ENCODE measurements at regions not wholly inside any gene's neighbourhood (a gene's known extent, or its start where the extent isn't known, plus 50 kb on each side); places are given as distances from the start of the nearest gene placed in this dataset.

GRCh38 chr18:73199151-73199550 lies 331.4 kb upstream of the NETO1 start:
- ATAC-seq (no peak), DNase-seq (ENCODE audit: low spot score) (no peak)
- Mint-ChIP-seq H3K27me3 (ENCODE audit: insufficient read depth, low read depth, poor library complexity) (no peaks in the 10 kb centered on the region), H3K4me3 (no peak overlapping the region), H3K27ac (no peak overlapping the region), H3K4me1 (no peaks in the 10 kb centered on the region), H3K9me3 (no peaks in the 10 kb centered on the region), H3K36me3 (ENCODE audit: low read depth) (no peaks in the 10 kb centered on the region)
- no peaks in the 10 kb centered on the region for H3K4me1 ChIP-seq (ENCODE audit: insufficient read depth)
- H2AFZ ChIP-seq: no peak overlapping the region
- no peak overlapping the region for H3K4me3 ChIP-seq
- no peaks in the 10 kb centered on the region for H3F3A ChIP-seq (replicated peaks; ENCODE audit: low read depth)
- H3K27ac ChIP-seq (ENCODE audit: low read depth): no peak overlapping the region
- no peak overlapping the region for H3K4me2 ChIP-seq
- no peaks in the 10 kb centered on the region for H3K79me2 ChIP-seq (replicated peaks; ENCODE audit: insufficient read depth)
- TF ChIP-seq, protein P1, sequence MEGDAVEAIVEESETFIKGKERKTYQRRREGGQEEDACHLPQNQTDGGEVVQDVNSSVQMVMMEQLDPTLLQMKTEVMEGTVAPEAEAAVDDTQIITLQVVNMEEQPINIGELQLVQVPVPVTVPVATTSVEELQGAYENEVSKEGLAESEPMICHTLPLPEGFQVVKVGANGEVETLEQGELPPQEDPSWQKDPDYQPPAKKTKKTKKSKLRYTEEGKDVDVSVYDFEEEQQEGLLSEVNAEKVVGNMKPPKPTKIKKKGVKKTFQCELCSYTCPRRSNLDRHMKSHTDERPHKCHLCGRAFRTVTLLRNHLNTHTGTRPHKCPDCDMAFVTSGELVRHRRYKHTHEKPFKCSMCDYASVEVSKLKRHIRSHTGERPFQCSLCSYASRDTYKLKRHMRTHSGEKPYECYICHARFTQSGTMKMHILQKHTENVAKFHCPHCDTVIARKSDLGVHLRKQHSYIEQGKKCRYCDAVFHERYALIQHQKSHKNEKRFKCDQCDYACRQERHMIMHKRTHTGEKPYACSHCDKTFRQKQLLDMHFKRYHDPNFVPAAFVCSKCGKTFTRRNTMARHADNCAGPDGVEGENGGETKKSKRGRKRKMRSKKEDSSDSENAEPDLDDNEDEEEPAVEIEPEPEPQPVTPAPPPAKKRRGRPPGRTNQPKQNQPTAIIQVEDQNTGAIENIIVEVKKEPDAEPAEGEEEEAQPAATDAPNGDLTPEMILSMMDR (conservative IDR thresholded peaks at IDR 0.05; ENCODE audit: low read depth in 2 of 2): no peak
- no peak for TF ChIP-seq CREB1 (CRISPR knock-in tag; IDR thresholded peaks at IDR 0.05; ENCODE audit: low read depth)
- no peak for TF ChIP-seq POLR2AphosphoS5 (IDR thresholded peaks at IDR 0.05; ENCODE audit: low read depth)
- TF ChIP-seq, protein P2, sequence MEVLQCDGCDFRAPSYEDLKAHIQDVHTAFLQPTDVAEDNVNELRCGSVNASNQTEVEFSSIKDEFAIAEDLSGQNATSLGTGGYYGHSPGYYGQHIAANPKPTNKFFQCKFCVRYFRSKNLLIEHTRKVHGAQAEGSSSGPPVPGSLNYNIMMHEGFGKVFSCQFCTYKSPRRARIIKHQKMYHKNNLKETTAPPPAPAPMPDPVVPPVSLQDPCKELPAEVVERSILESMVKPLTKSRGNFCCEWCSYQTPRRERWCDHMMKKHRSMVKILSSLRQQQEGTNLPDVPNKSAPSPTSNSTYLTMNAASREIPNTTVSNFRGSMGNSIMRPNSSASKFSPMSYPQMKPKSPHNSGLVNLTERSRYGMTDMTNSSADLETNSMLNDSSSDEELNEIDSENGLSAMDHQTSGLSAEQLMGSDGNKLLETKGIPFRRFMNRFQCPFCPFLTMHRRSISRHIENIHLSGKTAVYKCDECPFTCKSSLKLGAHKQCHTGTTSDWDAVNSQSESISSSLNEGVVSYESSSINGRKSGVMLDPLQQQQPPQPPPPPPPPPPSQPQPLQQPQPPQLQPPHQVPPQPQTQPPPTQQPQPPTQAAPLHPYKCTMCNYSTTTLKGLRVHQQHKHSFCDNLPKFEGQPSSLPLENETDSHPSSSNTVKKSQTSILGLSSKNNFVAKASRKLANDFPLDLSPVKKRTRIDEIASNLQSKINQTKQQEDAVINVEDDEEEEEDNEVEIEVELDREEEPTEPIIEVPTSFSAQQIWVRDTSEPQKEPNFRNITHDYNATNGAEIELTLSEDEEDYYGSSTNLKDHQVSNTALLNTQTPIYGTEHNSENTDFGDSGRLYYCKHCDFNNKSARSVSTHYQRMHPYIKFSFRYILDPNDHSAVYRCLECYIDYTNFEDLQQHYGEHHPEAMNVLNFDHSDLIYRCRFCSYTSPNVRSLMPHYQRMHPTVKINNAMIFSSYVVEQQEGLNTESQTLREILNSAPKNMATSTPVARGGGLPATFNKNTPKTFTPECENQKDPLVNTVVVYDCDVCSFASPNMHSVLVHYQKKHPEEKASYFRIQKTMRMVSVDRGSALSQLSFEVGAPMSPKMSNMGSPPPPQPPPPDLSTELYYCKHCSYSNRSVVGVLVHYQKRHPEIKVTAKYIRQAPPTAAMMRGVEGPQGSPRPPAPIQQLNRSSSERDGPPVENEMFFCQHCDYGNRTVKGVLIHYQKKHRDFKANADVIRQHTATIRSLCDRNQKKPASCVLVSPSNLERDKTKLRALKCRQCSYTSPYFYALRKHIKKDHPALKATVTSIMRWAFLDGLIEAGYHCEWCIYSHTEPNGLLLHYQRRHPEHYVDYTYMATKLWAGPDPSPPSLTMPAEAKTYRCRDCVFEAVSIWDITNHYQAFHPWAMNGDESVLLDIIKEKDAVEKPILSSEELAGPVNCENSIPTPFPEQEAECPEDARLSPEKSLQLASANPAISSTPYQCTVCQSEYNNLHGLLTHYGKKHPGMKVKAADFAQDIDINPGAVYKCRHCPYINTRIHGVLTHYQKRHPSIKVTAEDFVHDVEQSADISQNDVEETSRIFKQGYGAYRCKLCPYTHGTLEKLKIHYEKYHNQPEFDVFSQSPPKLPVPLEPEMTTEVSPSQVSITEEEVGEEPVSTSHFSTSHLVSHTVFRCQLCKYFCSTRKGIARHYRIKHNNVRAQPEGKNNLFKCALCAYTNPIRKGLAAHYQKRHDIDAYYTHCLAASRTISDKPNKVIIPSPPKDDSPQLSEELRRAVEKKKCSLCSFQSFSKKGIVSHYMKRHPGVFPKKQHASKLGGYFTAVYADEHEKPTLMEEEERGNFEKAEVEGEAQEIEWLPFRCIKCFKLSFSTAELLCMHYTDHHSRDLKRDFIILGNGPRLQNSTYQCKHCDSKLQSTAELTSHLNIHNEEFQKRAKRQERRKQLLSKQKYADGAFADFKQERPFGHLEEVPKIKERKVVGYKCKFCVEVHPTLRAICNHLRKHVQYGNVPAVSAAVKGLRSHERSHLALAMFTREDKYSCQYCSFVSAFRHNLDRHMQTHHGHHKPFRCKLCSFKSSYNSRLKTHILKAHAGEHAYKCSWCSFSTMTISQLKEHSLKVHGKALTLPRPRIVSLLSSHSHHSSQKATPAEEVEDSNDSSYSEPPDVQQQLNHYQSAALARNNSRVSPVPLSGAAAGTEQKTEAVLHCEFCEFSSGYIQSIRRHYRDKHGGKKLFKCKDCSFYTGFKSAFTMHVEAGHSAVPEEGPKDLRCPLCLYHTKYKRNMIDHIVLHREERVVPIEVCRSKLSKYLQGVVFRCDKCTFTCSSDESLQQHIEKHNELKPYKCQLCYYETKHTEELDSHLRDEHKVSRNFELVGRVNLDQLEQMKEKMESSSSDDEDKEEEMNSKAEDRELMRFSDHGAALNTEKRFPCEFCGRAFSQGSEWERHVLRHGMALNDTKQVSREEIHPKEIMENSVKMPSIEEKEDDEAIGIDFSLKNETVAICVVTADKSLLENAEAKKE (CRISPR knock-in tag; IDR thresholded peaks at IDR 0.05): no peak
- TF ChIP-seq, protein P3, sequence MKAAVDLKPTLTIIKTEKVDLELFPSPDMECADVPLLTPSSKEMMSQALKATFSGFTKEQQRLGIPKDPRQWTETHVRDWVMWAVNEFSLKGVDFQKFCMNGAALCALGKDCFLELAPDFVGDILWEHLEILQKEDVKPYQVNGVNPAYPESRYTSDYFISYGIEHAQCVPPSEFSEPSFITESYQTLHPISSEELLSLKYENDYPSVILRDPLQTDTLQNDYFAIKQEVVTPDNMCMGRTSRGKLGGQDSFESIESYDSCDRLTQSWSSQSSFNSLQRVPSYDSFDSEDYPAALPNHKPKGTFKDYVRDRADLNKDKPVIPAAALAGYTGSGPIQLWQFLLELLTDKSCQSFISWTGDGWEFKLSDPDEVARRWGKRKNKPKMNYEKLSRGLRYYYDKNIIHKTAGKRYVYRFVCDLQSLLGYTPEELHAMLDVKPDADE (IDR thresholded peaks at IDR 0.05): no peak
- no peak for TF ChIP-seq EZH2 (IDR thresholded peaks at IDR 0.05; ENCODE audit: low read depth, unreplicated experiment)
- TF ChIP-seq EZH2phosphoT487 (IDR thresholded peaks at IDR 0.05; ENCODE audit: unreplicated experiment): no peak
- no peak for TF ChIP-seq ZNF331 (CRISPR knock-in tag; IDR thresholded peaks at IDR 0.05; ENCODE audit: low read depth)
- TF ChIP-seq ZNF114 (CRISPR knock-in tag; IDR thresholded peaks at IDR 0.05): no peak
- no peak for TF ChIP-seq NANOG (IDR thresholded peaks at IDR 0.05; ENCODE audit: borderline replicate concordance)
- TF ChIP-seq JUNB (IDR thresholded peaks at IDR 0.05; ENCODE audit: unreplicated experiment): no peak
- TF ChIP-seq STAT1 (IDR thresholded peaks at IDR 0.05; ENCODE audit: unreplicated experiment): no peak
- no peak for TF ChIP-seq REST (IDR thresholded peaks at IDR 0.05; ENCODE audit: unreplicated experiment)
- H3K36me3 ChIP-seq (ENCODE audit: insufficient read depth): no peaks in the 10 kb centered on the region
- no peaks in the 10 kb centered on the region for H3K9me2 ChIP-seq (ENCODE audit: insufficient read depth)
- no peaks in the 10 kb centered on the region for H4K20me1 ChIP-seq (replicated peaks; ENCODE audit: insufficient read depth)
- no peaks in the 10 kb centered on the region for H3K27me3 ChIP-seq (ENCODE audit: insufficient read depth)

Data from GM23338 (cell line).